Vagina (tissue), 2 donors: ENCODE measurements at regions not wholly inside any gene's neighbourhood (a gene's known extent, or its start where the extent isn't known, plus 50 kb on each side); places are given as distances from the start of the nearest gene placed in this dataset.

Source experiments
- CTCF ChIP-seq, 3 experiments: fragments of 450-650 bp in 2 of 3; fragments of 200-600 bp in 1 of 3; sonication (generic) in 1 of 3; IDR thresholded peaks; one replicate each; pipeline ENCODE4 v1.5.1; 2017 to 2019; ENCODE audit warnings: antibody characterized with exemption in 3 of 3, mild to moderate bottlenecking in 2 of 3, moderate library complexity in 2 of 3
- POLR2A ChIP-seq, 2 donors: fragments of 450-650 bp; IDR thresholded peaks; one replicate each; pipeline ENCODE4 v1.6.1; 2017; ENCODE audit warnings: antibody characterized with exemption in 2 of 2, mild to moderate bottlenecking in 2 of 2, moderate library complexity in 2 of 2
- POLR2AphosphoS5 ChIP-seq, 2 donors: sonication (generic); formaldehyde crosslinking; IDR thresholded peaks; one replicate each; pipeline ENCODE4 v1.9.0; 2017; ENCODE audit warnings: antibody characterized with exemption in 2 of 2, mild to moderate bottlenecking in 2 of 2, low read depth in 1 of 2; ENCODE audit not compliant: insufficient read depth in 1 of 2

- TF ChIP-seq POLR2AphosphoS5 (IDR thresholded peaks at IDR 0.05; ENCODE audit: insufficient read depth in 1 of 2, low read depth in 1 of 2) (no peak), POLR2A (IDR thresholded peaks at IDR 0.05) (no peak), CTCF (IDR thresholded peaks at IDR 0.05) (no peak)
Measured at GRCh38 chr13:87107651-87108050, 563.5 kb upstream of the SLITRK5 start.
